Cardiac fibroblast (primary cell): ENCODE measurements at regions not wholly inside any gene's neighbourhood (a gene's known extent, or its start where the extent isn't known, plus 50 kb on each side); places are given as distances from the start of the nearest gene placed in this dataset.
A peak's percentile ranks its signal among the peaks of the same experiment; 100 is the strongest.
"Not testable (repeated sequence)": the region's sequence is repeated elsewhere in the genome, so short reads cannot be mapped to it uniquely, and the experiment has no call there.

Experiments
- DNase-seq, 2 donors: peaks; one replicate each; pipeline versions ENCODE4 v3.0.0 to v3.0.0-alpha.2; 2010; ENCODE audit warnings: low read depth in 2 of 2
- H3K4me3 ChIP-seq, 2 donors: replicated peaks in 1 of 2; 1 replicate in 1 of 2; 2 replicates in 1 of 2; pipeline ENCODE4 v1.5.1; 2011; ENCODE audit warnings: low read depth in 2 of 2, low read length in 2 of 2, mild to moderate bottlenecking in 2 of 2, moderate library complexity in 1 of 2
- TF ChIP-seq, protein P1 (sequence below): IDR thresholded peaks from one replicate; pipeline ENCODE4 v1.5.1; 2011; ENCODE audit warnings: low read depth, mild to moderate bottlenecking, low read length, inconsistent platforms

DNA sequence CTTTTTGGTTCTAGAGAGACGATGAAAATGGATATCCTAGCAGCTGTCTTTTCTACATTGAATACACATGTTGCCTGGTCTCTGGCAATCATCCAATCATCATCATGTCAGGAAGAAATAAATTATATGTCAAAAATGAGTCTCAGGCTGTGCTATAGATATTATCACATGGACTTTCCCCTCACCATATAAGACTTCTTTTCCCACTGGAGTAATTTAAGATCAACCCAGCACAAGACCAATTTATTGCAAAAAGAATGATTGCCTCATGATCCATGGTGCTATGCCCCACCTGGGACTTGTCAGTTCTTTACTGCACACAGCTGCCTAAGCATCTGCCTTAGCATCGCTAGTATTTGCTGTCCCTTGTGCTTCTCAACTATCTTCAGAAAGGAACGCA lies 783.7 kb upstream of the TMEFF2 start:
- DNase-seq, result no peak
- TF ChIP-seq, protein P1, sequence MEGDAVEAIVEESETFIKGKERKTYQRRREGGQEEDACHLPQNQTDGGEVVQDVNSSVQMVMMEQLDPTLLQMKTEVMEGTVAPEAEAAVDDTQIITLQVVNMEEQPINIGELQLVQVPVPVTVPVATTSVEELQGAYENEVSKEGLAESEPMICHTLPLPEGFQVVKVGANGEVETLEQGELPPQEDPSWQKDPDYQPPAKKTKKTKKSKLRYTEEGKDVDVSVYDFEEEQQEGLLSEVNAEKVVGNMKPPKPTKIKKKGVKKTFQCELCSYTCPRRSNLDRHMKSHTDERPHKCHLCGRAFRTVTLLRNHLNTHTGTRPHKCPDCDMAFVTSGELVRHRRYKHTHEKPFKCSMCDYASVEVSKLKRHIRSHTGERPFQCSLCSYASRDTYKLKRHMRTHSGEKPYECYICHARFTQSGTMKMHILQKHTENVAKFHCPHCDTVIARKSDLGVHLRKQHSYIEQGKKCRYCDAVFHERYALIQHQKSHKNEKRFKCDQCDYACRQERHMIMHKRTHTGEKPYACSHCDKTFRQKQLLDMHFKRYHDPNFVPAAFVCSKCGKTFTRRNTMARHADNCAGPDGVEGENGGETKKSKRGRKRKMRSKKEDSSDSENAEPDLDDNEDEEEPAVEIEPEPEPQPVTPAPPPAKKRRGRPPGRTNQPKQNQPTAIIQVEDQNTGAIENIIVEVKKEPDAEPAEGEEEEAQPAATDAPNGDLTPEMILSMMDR, result no peak
- H3K4me3 ChIP-seq, result no peak overlapping the region

DNA sequence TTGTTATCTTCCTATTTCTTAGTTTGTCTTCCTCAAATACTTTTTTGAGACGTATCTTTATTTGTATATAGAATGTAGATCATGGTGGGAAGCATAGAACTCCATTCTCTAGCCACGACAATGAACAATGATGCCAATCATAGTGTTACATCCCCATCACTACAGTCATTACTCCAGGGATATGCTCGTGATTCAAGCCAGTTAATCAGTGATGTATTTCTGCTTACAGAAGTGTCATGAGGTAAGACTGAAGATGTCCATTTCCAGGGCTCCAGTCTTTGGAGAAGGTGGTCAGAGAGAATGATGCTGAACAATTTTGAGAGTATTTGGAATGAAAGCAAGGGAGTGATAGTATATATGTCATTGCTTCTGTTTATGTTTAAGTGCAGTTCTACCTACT lies 777.2 kb upstream of the TMEFF2 start:
- TF ChIP-seq, protein P1, result no peak

DNA sequence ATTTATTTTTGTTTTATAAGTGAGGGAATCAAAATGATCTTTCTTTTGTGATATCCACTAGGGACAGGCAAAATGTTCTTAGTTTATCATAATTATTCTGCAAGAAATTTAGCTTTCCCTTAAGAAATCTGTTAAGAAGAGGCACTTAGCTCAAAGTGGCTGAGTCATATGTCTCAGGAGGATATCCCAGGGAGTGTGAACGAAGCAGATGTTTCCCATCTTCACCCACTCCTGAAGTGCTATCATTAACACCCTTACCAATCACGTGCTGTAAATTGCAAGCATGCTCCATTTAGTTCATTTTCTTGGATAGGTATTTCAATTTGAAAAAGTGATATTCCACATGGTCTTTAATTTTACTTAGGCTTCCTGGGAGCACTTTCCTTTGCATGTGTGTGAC lies 774.3 kb upstream of the TMEFF2 start:
- no peak overlapping the region for H3K4me3 ChIP-seq
- peak in 1 of 2 donors; percentile 3 for DNase-seq
- TF ChIP-seq, protein P1, result no peak

More for the DNA sequence above, 777.2 kb upstream of the TMEFF2 start:
- H3K4me3 ChIP-seq, result no peak overlapping the region
- DNase-seq, result no peak

DNA sequence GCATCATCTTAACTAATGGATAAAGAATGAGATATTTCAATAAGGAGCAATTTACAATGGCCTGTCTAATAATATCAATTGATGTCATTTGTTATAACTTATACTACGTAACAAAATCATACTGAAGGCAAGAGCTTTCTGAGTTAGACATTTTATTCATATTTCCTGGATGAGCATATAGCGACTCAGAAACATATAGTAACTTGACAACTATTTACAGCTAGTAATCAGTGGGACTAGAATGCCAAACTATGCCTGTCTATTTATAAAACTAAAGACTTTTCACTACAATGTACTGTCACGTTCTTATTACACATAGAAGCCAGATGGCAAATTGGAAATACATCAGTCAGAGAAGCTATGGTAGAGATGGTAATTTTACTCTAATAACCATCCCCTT lies 766.2 kb upstream of the TMEFF2 start:
- DNase-seq, result no peak
- no peak overlapping the region for H3K4me3 ChIP-seq
- TF ChIP-seq, protein P1, result no peak

DNA sequence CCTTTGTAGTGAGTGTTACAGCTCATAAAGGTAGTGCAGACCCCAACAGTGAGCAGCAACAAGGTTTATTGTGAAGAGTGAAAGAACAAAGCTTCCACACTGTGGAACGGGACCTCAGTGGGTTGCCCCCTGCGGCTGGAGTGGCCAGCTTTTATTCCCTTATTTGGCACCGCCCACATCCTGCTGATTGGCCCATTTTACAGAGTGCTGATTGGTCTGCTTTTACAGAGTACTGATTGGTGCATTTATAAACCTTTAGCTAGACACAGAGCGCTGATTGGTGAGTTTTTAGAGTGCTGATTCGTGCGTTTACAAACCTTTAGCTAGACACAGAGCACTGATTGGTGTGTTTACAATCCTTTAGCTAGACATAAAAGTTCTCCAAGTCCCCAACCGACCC lies 763.9 kb upstream of the TMEFF2 start:
- not testable (repeated sequence) for H3K4me3 ChIP-seq, DNase-seq

DNA sequence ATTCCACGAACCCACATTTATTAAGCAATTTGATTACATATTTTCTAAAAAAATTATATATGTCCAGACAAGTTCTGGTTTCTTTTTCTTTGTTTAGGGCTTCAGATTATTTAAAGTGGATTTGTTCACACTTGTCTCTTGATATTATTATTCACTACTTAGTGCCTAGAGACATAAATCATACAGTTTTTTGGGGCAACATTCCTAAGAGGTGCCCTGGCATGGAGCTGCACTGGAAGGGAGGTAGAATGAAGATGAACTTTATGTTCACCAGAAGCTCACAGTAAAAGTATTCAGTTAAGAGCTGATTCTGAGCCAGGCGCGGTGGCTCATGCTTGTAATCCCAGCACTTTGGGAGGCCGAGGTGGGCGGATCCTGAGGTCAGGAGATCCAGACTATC lies 762.7 kb upstream of the TMEFF2 start:
- H3K4me3 ChIP-seq, result no peak overlapping the region
- DNase-seq, result no peak
- TF ChIP-seq, protein P1, result no peak

DNA sequence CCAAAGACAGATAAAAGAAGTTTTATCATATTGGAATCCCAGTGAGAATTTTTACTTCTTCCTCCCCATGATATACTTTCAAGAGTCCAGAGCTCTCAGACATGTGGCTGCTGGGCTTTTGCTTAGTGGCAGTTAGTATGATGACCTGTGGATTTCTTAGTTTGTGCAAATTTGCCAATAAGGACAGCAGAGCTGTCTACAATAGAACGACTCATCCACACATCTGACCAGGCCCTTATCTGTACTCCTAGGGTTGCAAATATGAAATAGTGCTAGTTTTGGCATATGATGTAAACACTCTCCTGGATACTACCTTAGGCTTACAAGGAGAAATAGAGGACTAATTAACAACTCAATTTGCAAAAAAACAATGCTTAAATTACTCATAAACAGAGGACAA lies 758.4 kb upstream of the TMEFF2 start:
- H3K4me3 ChIP-seq, result no peak overlapping the region
- DNase-seq, result no peak
- TF ChIP-seq, protein P1, result no peak
